Esophagus squamous epithelium (tissue), 5 donors: ENCODE measurements at regions not wholly inside any gene's neighbourhood (a gene's known extent, or its start where the extent isn't known, plus 50 kb on each side); places are given as distances from the start of the nearest gene placed in this dataset.

Experiments
- DNase-seq: peaks from one replicate; lab custom pipeline; 2025; lab: John Stamatoyannopoulos, UW
- H3K27ac ChIP-seq, 4 donors: fragments of 200-600 bp; sonication (generic); one replicate each; pipeline ENCODE4 v1.5.1; 2016 to 2019; ENCODE audit warnings: mild to moderate bottlenecking in 1 of 4
- H3K27me3 ChIP-seq, 4 donors: fragments of 200-600 bp; sonication (generic); 1 replicate in 3 of 4; 2 replicates in 1 of 4; pipeline versions ENCODE4 v1.5.1 to v1.6.0; 2017 to 2021; ENCODE audit warnings: antibody characterized with exemption in 1 of 4
- H3K36me3 ChIP-seq, 3 donors: fragments of 200-600 bp; sonication (generic); one replicate each; pipeline ENCODE4 v1.5.1; 2016 to 2019
- H3K4me1 ChIP-seq, 3 donors: fragments of 200-600 bp; sonication (generic); one replicate each; pipeline ENCODE4 v1.5.1; 2017 to 2019
- H3K4me3 ChIP-seq, 4 donors: fragments of 200-600 bp; sonication (generic); 1 replicate in 3 of 4; 2 replicates in 1 of 4; pipeline ENCODE4 v1.5.1; 2016 to 2019; ENCODE audit warnings: mild to moderate bottlenecking in 2 of 4, moderate library complexity in 1 of 4
- H3K9me3 ChIP-seq, 3 donors: fragments of 200-600 bp; sonication (generic); one replicate each; pipeline ENCODE4 v1.5.1; 2016 to 2019
- CTCF ChIP-seq, 6 experiments: fragments of 450-650 bp in 4 of 6; fragments of 200-600 bp in 2 of 6; sonication (generic) in 2 of 6; IDR thresholded peaks; one replicate each; pipeline ENCODE4 v1.5.1; 2016 to 2019; ENCODE audit warnings: antibody characterized with exemption in 6 of 6, mild to moderate bottlenecking in 4 of 6, moderate library complexity in 4 of 6
- POLR2A ChIP-seq, 4 donors: fragments of 450-650 bp; IDR thresholded peaks; one replicate each; pipeline ENCODE4 v1.6.1; 2017; ENCODE audit warnings: antibody characterized with exemption in 4 of 4, mild to moderate bottlenecking in 4 of 4, moderate library complexity in 3 of 4
- WGBS, 2 donors: methylation state at CpG; one replicate each; pipeline ENCODE4 v1.1.5; 2018; 5-methylcytosine and 5-hydroxymethylcytosine counted together
- intact Hi-C: fragments of 100-400 bp; cut with DNase I; formaldehyde crosslinking; loops from one replicate; pipeline ENCODE4 v1.15.0; 2022
- donor health status: DM: yes; HTN: yes; CAD: no.

- no peak overlapping the region for H3K27ac ChIP-seq
- intact Hi-C loops, result no loop called here
- H3K4me3 ChIP-seq, result no peak overlapping the region
- no peaks in the 10 kb centered on the region for H3K9me3 ChIP-seq
- no peak for TF ChIP-seq POLR2A (IDR thresholded peaks at IDR 0.05)
- TF ChIP-seq CTCF (IDR thresholded peaks at IDR 0.05), result no peak
- no peaks in the 10 kb centered on the region for H3K4me1 ChIP-seq
- 70 to 77% methylated on average over 3 of the region's 3 CpGs for WGBS, 2 donors
- no peaks in the 10 kb centered on the region for H3K27me3 ChIP-seq
- no peaks in the 10 kb centered on the region for H3K36me3 ChIP-seq
- no peak for DNase-seq
These were observed 174.7 kb upstream of the TMEM196 start for GRCh38 chr7:19948160-19948559.

- Histone ChIP-seq H3K27me3 (no peaks in the 10 kb centered on the region), H3K36me3 (no peaks in the 10 kb centered on the region), H3K4me3 (no peak overlapping the region), H3K9me3 (no peaks in the 10 kb centered on the region), H3K4me1 (no peaks in the 10 kb centered on the region), H3K27ac (no peak overlapping the region)
- DNase-seq, result no peak
- TF ChIP-seq CTCF (IDR thresholded peaks at IDR 0.05), result no peak
- TF ChIP-seq POLR2A (IDR thresholded peaks at IDR 0.05), result no peak
- intact Hi-C loops, result no loop called here
- WGBS, 2 donors, result 70 to 71% methylated on average over 5 of the region's 5 CpGs
These were observed 171.1 kb upstream of the TMEM196 start for GRCh38 chr7:19944363-19945120.

GRCh38 chr7:19939746-19940145 is 166.3 kb upstream of the TMEM196 start:
- Histone ChIP-seq H3K9me3 (peaks cover 0 to 16% (median 0%) of the 10 kb centered on the region in 3 donors), H3K4me1 (no peaks in the 10 kb centered on the region), H3K27me3 (no peaks in the 10 kb centered on the region), H3K27ac (no peak overlapping the region), H3K36me3 (no peaks in the 10 kb centered on the region), H3K4me3 (no peak overlapping the region)
- TF ChIP-seq POLR2A (IDR thresholded peaks at IDR 0.05) (no peak), CTCF (IDR thresholded peaks at IDR 0.05) (no peak)
- DNase-seq, result no peak
- intact Hi-C loops, result no loop called here

GRCh38 chr7:19932549-19933249 is 159.3 kb upstream of the TMEM196 start:
- no peak for DNase-seq
- H3K4me3 ChIP-seq, result no peak overlapping the region
- H3K27ac ChIP-seq, result no peak overlapping the region
- no peak for TF ChIP-seq CTCF (IDR thresholded peaks at IDR 0.05)
- TF ChIP-seq POLR2A (IDR thresholded peaks at IDR 0.05), result no peak
- H3K27me3 ChIP-seq, result no peaks in the 10 kb centered on the region
- intact Hi-C loops, result no loop called here
- no peaks in the 10 kb centered on the region for H3K4me1 ChIP-seq
- H3K36me3 ChIP-seq, result no peaks in the 10 kb centered on the region
- peaks cover 0 to 18% (median 0%) of the 10 kb centered on the region in 3 donors for H3K9me3 ChIP-seq
- 53% methylated on average over 3 to 4 of the region's 4 CpGs for WGBS, 2 donors

- WGBS, 2 donors, result 56 to 57% methylated on average over 2 of the region's 2 CpGs
- H3K27ac ChIP-seq, result no peak overlapping the region
- no peaks in the 10 kb centered on the region for H3K4me1 ChIP-seq
- no peak for DNase-seq
- no peaks in the 10 kb centered on the region for H3K36me3 ChIP-seq
- H3K9me3 ChIP-seq, result peaks cover 0 to 13% (median 0%) of the 10 kb centered on the region in 3 donors
- H3K27me3 ChIP-seq, result no peaks in the 10 kb centered on the region
- no peak overlapping the region for H3K4me3 ChIP-seq
- no peak for TF ChIP-seq POLR2A (IDR thresholded peaks at IDR 0.05)
- no peak for TF ChIP-seq CTCF (IDR thresholded peaks at IDR 0.05)
- intact Hi-C loops, result no loop called here
These were observed 157.4 kb upstream of the TMEM196 start for GRCh38 chr7:19930851-19931250.
